ENCODE measurements at regions not wholly inside any gene's neighbourhood (a gene's known extent, or its start where the extent isn't known, plus 50 kb on each side); places are given as distances from the start of the nearest gene placed in this dataset.

DNA sequence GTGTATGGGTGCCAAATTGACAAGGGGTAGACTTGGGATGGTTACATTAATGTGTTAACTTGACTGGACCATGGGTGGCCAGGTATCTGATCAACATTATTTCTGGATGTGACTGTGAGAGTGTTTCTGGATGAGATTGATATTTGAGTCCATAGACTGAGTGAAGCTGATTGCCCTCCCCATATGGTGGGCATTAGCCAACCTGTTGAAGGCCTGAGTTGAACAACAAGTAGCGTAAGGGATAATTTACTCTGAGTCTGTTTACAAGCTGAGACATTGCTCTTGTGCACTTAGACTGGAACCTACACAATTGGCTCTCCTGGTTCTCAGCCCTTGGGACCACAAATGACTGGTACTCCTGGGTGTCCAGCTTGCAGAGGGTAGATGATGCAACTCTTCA lies 240.1 kb downstream of the ASXL3 start:
- no peak overlapping the region for H3K27ac ChIP-seq
- no peak for TF ChIP-seq POLR2A (IDR thresholded peaks at IDR 0.05)
- TF ChIP-seq, protein P1, sequence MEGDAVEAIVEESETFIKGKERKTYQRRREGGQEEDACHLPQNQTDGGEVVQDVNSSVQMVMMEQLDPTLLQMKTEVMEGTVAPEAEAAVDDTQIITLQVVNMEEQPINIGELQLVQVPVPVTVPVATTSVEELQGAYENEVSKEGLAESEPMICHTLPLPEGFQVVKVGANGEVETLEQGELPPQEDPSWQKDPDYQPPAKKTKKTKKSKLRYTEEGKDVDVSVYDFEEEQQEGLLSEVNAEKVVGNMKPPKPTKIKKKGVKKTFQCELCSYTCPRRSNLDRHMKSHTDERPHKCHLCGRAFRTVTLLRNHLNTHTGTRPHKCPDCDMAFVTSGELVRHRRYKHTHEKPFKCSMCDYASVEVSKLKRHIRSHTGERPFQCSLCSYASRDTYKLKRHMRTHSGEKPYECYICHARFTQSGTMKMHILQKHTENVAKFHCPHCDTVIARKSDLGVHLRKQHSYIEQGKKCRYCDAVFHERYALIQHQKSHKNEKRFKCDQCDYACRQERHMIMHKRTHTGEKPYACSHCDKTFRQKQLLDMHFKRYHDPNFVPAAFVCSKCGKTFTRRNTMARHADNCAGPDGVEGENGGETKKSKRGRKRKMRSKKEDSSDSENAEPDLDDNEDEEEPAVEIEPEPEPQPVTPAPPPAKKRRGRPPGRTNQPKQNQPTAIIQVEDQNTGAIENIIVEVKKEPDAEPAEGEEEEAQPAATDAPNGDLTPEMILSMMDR (IDR thresholded peaks at IDR 0.05): no peak
- no peaks in the 10 kb centered on the region for H3K4me1 ChIP-seq
- no peaks in the 10 kb centered on the region for H3K36me3 ChIP-seq
- no peak for DNase-seq
- H3K9me3 ChIP-seq: no peaks in the 10 kb centered on the region
- H3K27me3 ChIP-seq: no peaks in the 10 kb centered on the region
- H3K4me3 ChIP-seq: no peak overlapping the region

DNA sequence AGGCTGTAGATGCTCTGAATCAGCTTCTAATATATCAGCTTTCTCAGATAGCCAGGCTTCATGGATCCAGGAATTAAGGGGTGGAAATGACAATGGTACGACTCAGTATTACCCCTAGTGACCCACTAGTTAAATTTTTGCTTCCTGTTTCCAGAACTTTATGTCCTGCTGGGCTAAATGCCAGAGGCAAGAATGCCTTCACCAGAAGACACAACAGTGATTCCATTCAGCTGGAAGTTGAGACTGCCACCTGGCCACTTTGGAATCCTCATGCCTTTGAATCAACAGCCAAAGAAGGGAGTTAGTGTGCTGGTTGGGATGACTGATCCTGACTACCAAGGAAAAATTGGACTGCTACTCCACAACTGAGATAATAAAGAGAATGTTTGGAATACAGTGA lies 239.1 kb downstream of the ASXL3 start:
- Histone ChIP-seq H3K36me3 (no peaks in the 10 kb centered on the region), H3K27me3 (no peaks in the 10 kb centered on the region), H3K9me3 (no peaks in the 10 kb centered on the region), H3K27ac (no peak overlapping the region), H3K4me3 (no peak overlapping the region), H3K4me1 (no peaks in the 10 kb centered on the region)
- TF ChIP-seq POLR2A (IDR thresholded peaks at IDR 0.05): no peak
- TF ChIP-seq, protein P1 (IDR thresholded peaks at IDR 0.05): no peak
- DNase-seq: no peak

DNA sequence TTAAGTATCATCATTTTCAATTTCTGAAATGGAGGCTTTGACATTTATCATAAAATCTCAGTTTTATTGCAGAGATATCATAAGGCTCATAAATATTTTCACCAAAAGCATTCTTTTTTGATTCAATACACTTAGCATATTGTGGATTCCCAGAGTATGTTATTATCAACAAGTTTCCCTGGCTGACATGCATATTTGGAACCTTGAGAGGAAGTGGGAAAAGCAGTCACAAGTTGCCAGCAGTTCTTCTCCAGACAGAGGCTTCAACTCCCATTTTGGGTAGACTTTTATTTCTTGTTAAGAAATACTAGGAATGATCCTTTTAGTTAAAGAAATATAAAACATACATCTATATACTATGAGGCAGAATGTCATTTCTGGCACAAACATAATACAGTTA lies 236.5 kb downstream of the ASXL3 start:
- Histone ChIP-seq H3K4me3 (no peak overlapping the region), H3K4me1 (no peaks in the 10 kb centered on the region), H3K27me3 (no peaks in the 10 kb centered on the region), H3K9me3 (no peaks in the 10 kb centered on the region), H3K27ac (no peak overlapping the region), H3K36me3 (no peaks in the 10 kb centered on the region)
- TF ChIP-seq POLR2A (IDR thresholded peaks at IDR 0.05): no peak
- TF ChIP-seq, protein P1 (IDR thresholded peaks at IDR 0.05): no peak
- no peak for DNase-seq

DNA sequence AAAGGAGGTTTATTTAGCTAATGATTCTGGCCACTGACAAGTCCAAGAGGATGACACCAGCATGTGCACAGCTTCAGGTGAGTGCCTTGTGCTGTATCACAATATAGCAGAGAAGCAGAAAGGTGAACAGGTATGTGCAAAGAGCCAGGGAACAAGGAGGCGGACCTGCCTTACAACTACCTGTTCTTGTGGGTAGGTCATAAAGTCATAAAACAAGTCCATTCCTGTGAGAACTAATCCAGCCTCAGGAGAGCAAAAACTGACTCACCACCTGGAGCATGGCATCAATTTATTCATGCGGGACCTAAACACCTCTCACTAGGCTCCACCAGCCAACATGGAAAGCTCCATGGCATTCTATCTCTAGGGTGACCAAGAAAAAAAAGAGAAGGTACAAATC lies 234.2 kb downstream of the ASXL3 start:
- H3K4me3 ChIP-seq: no peak overlapping the region
- H3K27me3 ChIP-seq: no peaks in the 10 kb centered on the region
- DNase-seq: peak in 1 of 3 donors; percentile 70
- no peaks in the 10 kb centered on the region for H3K36me3 ChIP-seq
- no peaks in the 10 kb centered on the region for H3K9me3 ChIP-seq
- H3K27ac ChIP-seq: no peak overlapping the region
- no peaks in the 10 kb centered on the region for H3K4me1 ChIP-seq
- TF ChIP-seq, protein P1 (IDR thresholded peaks at IDR 0.05): no peak
- TF ChIP-seq POLR2A (IDR thresholded peaks at IDR 0.05): no peak

DNA sequence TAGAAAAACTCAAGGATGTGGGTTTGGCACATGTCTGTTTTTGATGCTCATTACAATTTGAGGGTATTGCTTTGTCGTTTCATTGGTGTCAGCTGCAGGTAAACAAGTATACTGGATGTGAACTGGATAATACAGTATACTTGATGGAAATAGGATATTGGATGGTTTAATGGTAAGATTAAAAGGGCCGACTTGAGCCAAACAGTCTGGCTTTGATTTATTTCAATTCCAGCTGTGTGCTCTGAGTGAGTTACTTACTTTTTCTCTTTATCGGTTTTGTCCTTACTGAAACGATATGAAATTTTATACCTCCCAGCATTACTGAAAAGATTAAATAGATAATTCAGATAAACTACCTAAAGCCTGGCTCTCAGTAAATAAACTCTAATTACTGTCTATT lies 227.6 kb downstream of the ASXL3 start:
- Histone ChIP-seq H3K4me1 (no peaks in the 10 kb centered on the region), H3K9me3 (no peaks in the 10 kb centered on the region), H3K36me3 (no peaks in the 10 kb centered on the region), H3K27ac (no peak overlapping the region), H3K27me3 (no peaks in the 10 kb centered on the region), H3K4me3 (no peak overlapping the region)
- no peak for DNase-seq
- TF ChIP-seq, protein P1 (IDR thresholded peaks at IDR 0.05): no peak
- TF ChIP-seq POLR2A (IDR thresholded peaks at IDR 0.05): no peak

DNA sequence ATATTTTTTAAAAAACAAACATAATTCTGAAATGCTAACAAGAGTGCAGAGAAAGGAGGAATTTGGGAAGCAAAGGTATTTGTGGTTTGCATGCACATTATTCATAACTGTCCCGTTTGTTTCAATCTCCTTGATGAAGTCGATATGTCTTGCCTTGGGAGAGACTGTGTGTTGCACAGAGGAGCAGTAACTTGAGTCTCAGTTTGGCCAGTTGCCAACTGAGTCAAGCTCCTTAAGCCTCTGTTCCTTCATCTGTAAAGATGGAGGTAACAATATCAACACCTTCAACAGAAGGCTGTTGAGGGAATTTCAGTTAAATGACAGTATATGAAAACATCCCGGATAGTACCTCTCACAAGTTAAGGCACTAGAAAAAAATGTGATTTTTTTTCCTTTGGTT lies 226.2 kb downstream of the ASXL3 start:
- Histone ChIP-seq H3K27ac (no peak overlapping the region), H3K27me3 (no peaks in the 10 kb centered on the region), H3K36me3 (no peaks in the 10 kb centered on the region), H3K4me3 (no peak overlapping the region), H3K9me3 (no peaks in the 10 kb centered on the region), H3K4me1 (no peaks in the 10 kb centered on the region)
- no peak for DNase-seq
- TF ChIP-seq, protein P1 (IDR thresholded peaks at IDR 0.05): no peak
- TF ChIP-seq POLR2A (IDR thresholded peaks at IDR 0.05): no peak

All from Peyer's patch (tissue), 4 donors.